HCT116 (cell line): ENCODE measurements at regions not wholly inside any gene's neighbourhood (a gene's known extent, or its start where the extent isn't known, plus 50 kb on each side); places are given as distances from the start of the nearest gene placed in this dataset.
"Not testable (repeated sequence)": the region's sequence is repeated elsewhere in the genome, so short reads cannot be mapped to it uniquely, and the experiment has no call there.

Source experiments
- ATAC-seq: fragments of 200-7000 bp; cut with Tn5 transposase; 2 replicates; pipeline ENCODE4 v1.9.1; 2020; ENCODE audit warnings: mild to moderate bottlenecking, moderate library complexity
- BruUV-seq: library from RNA; stranded (reverse); fragments of 400-500 nt; replicated peaks from 2 replicates; lab custom pipeline; 2021; lab: Mats Ljungman, UMichigan
- CTCF ChIA-PET: fragments of 300-600 bp; sonication (Branson Sonifier 250); formaldehyde crosslinking; loops from one replicate; lab custom pipeline; 2021; ENCODE audit warnings: antibody characterized with exemption; lab: Charles Lee
- POLR2A ChIA-PET: fragments of 300-600, 350-600 bp; sonication (Branson Sonifier 250); formaldehyde crosslinking; loops from one replicate; lab custom pipeline; 2021; ENCODE audit warnings: antibody characterized with exemption; lab: Charles Lee
- RAD21 ChIA-PET, 2 experiments: fragments of 300-600 bp; sonication (Branson Sonifier 250); formaldehyde crosslinking; loops; one replicate each; lab custom pipeline; 2023; ENCODE audit warnings: low total read pairs in 2 of 2; ENCODE audit not compliant: uncharacterized antibody in 2 of 2, unreplicated experiment in 2 of 2, low non-redundant PET in 1 of 2; lab: Charles Lee
- DNase-seq: peaks from one replicate; pipeline ENCODE4 v3.0.0-alpha.2; 2010; ENCODE audit warnings: low read depth, low spot score
- H2AFZ ChIP-seq: fragments of 200-600 bp; shearing (Covaris generic), sonication (generic); 2 replicates; pipeline ENCODE4 v1.6.1; 2017; ENCODE audit warnings: low read depth, mixed run types, mixed read lengths, antibody characterized with exemption, low read length; ENCODE audit not compliant: poor library complexity, severe bottlenecking
- H3K27ac ChIP-seq: 2 replicates; pipeline ENCODE4 v1.5.1; 2012; ENCODE audit warnings: low read depth, low read length
- H3K27me3 ChIP-seq: fragments of 200-600 bp; sonication (generic); 2 replicates; pipeline ENCODE4 v1.6.1; 2016; ENCODE audit warnings: mixed run types, low read length, mixed read lengths; ENCODE audit not compliant: insufficient read depth
- H3K36me3 ChIP-seq, 2 experiments: fragments of 200-500 bp in 1 of 2; fragments of 200-600 bp in 1 of 2; sonication (Bioruptor generic) in 1 of 2; sonication (generic) in 1 of 2; 2 replicates each; pipeline versions ENCODE4 v1.5.1 to v1.6.1; 2014 to 2016; ENCODE audit warnings: low read length in 2 of 2, inconsistent platforms in 1 of 2, mixed read lengths in 1 of 2, mixed run types in 1 of 2; ENCODE audit not compliant: insufficient read depth in 2 of 2, control insufficient read depth in 1 of 2
- H3K4me1 ChIP-seq, 2 experiments: fragments of 200-600 bp in 1 of 2; sonication (generic) in 1 of 2; 2 replicates each; pipeline versions ENCODE4 v1.5.1 to v1.6.1; 2012 to 2017; ENCODE audit warnings: low read length in 2 of 2, inconsistent platforms in 1 of 2, mild to moderate bottlenecking in 1 of 2, mixed read lengths in 1 of 2, mixed run types in 1 of 2, moderate library complexity in 1 of 2; ENCODE audit not compliant: insufficient read depth in 2 of 2, control insufficient read depth in 1 of 2
- H3K4me2 ChIP-seq: fragments of 200-600 bp; sonication (generic); 2 replicates; pipeline ENCODE4 v1.6.1; 2017; ENCODE audit warnings: mixed run types, low read length, mixed read lengths
- H3K4me3 ChIP-seq, 2 experiments: fragments of 200-600 bp in 1 of 2; sonication (generic) in 1 of 2; replicated peaks in 1 of 2; 2 replicates each; pipeline ENCODE4 v1.5.1; 2011 to 2016; ENCODE audit warnings: low read length in 2 of 2, control low read depth in 1 of 2, low read depth in 1 of 2, mild to moderate bottlenecking in 1 of 2, mixed read lengths in 1 of 2, mixed run types in 1 of 2
- H3K79me2 ChIP-seq: fragments of 200-600 bp; sonication (generic); 2 replicates; pipeline ENCODE4 v1.6.1; 2017; ENCODE audit warnings: mild to moderate bottlenecking, mixed run types, low read length, moderate library complexity, mixed read lengths; ENCODE audit not compliant: insufficient read depth
- H3K9ac ChIP-seq: fragments of 200-600 bp; sonication (generic); 2 replicates; pipeline ENCODE4 v1.6.1; 2016; ENCODE audit warnings: low read length, mixed read lengths
- H3K9me2 ChIP-seq: fragments of 200-600 bp; sonication (generic), shearing (Covaris generic); 2 replicates; pipeline ENCODE4 v1.6.1; 2017; ENCODE audit warnings: mixed run types, mild to moderate bottlenecking, moderate library complexity; ENCODE audit not compliant: insufficient read depth
- H3K9me3 ChIP-seq, 2 experiments: fragments of 200-500 bp in 1 of 2; fragments of 200-600 bp in 1 of 2; sonication (Bioruptor generic) in 1 of 2; sonication (generic) in 1 of 2; 2 replicates each; pipeline ENCODE4 v1.6.1; 2014 to 2017; ENCODE audit warnings: low read length in 2 of 2, mixed read lengths in 2 of 2, inconsistent platforms in 1 of 2, low read depth in 1 of 2, mild to moderate bottlenecking in 1 of 2, mixed run types in 1 of 2, moderate library complexity in 1 of 2; ENCODE audit not compliant: control insufficient read depth in 1 of 2, insufficient read depth in 1 of 2
- H4K20me1 ChIP-seq: fragments of 200-600 bp; sonication (generic), shearing (Covaris generic); 2 replicates; pipeline ENCODE4 v1.6.1; 2017; ENCODE audit warnings: mixed run types, mild to moderate bottlenecking, moderate library complexity; ENCODE audit not compliant: insufficient read depth
- intact Hi-C: fragments of 100-400 bp; cut with micrococcal nuclease; formaldehyde crosslinking; loops from 2 replicates; pipeline ENCODE4 v1.10.0; 2022

DNA sequence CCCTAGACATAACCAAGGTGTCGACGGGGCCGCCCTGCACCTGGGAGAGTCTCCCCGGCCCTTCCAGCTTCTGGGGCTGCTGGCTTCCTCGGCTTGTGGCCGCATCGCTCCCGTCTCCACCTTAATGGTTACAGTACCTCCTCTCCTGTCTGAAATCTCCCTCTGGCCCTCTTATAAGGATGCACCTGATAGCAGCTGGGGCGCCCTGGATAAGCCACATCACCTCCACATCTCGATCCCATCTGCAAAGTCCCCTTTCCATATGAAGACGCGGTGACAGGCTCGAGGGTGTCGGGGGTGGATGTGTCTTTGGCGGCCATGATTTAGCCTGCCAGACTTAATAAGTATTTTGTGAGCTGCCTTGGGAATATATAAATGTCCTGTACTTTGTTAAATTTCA, 169.0 kb downstream of the NPIPB11 start:
- H3K9ac ChIP-seq, H3K4me2 ChIP-seq, H3K36me3 ChIP-seq, ATAC-seq, H3K27ac ChIP-seq, H3K9me2 ChIP-seq, H3K27me3 ChIP-seq, DNase-seq, H3K4me3 ChIP-seq, CTCF ChIA-PET, BruUV-seq, H4K20me1 ChIP-seq, H3K9me3 ChIP-seq, POLR2A ChIA-PET, H3K79me2 ChIP-seq, RAD21 ChIA-PET, intact Hi-C loops, H3K4me1 ChIP-seq, H2AFZ ChIP-seq: not testable (repeated sequence)

DNA sequence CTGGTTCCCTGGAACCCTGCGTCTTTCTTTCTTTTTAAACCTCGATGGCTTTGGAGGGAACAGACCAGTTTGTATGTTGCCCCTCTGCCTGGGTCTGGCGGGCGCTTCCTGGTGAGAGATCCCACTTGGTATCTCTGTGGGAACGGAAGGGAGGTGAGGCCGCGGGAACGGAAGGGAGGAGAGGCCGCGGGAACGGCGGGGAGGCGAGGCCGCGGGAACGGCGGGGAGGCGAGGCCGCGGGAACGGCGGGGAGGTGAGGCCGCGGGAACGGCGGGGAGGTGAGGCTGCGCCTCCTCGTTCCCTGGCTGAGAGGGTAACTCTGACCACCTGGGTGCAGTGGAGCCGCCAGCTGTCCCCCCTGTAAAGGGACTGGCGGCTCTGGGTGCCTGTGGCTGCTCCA, 169.5 kb downstream of the NPIPB11 start:
- intact Hi-C loops, ATAC-seq, H3K9me3 ChIP-seq, H3K4me1 ChIP-seq, H3K9me2 ChIP-seq, POLR2A ChIA-PET, H3K4me2 ChIP-seq, DNase-seq, H3K9ac ChIP-seq, H4K20me1 ChIP-seq, H3K79me2 ChIP-seq, H3K4me3 ChIP-seq, H3K27ac ChIP-seq, H2AFZ ChIP-seq, H3K27me3 ChIP-seq, RAD21 ChIA-PET, H3K36me3 ChIP-seq, CTCF ChIA-PET, BruUV-seq: not testable (repeated sequence)

DNA sequence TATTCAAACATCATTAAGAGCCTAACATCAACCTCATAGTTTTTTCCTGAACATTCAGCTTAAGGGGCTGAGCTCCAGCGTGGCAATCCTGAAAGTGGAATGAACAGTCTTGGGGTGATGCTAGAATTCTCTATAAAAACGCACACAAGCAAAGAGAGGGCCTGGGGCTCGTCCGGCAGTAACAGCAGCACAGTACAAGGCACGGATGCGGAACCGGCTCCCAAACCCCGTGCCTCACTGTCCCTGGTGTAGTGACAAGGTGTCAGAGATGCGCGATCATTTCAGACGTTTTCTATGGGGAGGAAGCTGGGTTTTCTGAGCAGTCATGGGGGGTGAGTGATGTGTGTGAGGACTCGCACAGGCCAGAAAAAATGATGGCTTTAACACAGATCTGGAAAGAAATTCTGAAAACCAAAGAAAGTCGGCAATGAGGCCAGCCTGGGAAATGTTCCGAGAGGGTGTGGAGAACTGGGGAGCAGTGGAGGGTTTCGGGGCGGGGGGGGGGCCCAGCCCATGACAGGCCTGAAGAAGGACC, 170.6 kb downstream of the NPIPB11 start:
- H3K4me2 ChIP-seq, H3K4me1 ChIP-seq, H3K36me3 ChIP-seq, H3K27me3 ChIP-seq, H2AFZ ChIP-seq, POLR2A ChIA-PET, H3K79me2 ChIP-seq, DNase-seq, RAD21 ChIA-PET, BruUV-seq, H3K9me3 ChIP-seq, intact Hi-C loops, H3K4me3 ChIP-seq, ATAC-seq, H3K9me2 ChIP-seq, H4K20me1 ChIP-seq, CTCF ChIA-PET, H3K27ac ChIP-seq, H3K9ac ChIP-seq: not testable (repeated sequence)

DNA sequence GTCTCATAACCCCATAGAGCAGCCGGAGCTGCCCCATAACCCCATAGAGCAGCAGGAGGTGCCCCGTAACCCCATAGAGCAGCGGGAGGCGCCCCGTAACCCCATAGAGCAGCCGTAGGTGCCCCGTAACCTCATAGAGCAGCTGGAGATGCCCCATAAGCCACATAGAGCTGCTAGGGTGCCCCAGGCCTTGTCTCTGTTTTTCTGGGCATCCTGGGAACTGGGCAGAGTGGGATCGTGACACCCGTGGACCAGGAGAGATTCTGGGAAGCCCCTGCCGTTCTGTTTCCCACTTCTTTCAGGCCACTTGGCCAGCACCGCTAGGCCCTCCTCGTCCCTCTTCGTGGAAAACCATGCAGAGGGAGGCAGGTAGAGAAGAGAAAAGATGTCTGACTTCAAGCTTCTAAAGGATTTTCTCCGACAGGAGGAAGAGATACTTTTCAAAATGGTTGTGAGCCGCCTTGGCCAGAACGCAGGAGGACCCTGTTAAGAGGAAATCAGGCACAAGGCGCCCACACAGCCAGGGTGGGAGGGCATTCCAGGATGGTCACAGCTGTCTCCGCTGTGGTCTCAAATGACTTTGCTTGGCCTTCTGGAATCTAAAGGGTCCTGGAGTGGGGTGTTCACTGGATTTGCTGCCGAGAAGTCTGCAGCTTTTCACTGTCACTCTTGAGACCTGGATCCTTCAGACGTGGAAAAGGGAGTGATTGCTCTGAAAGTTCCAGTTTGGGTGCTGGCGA, 171.8 kb downstream of the NPIPB11 start:
- RAD21 ChIA-PET, CTCF ChIA-PET, H4K20me1 ChIP-seq, H3K9me3 ChIP-seq, DNase-seq, H3K4me3 ChIP-seq, H3K27me3 ChIP-seq, H3K4me1 ChIP-seq, ATAC-seq, H3K4me2 ChIP-seq, POLR2A ChIA-PET, intact Hi-C loops, H3K9me2 ChIP-seq, H2AFZ ChIP-seq, H3K27ac ChIP-seq, H3K79me2 ChIP-seq, BruUV-seq, H3K36me3 ChIP-seq, H3K9ac ChIP-seq: not testable (repeated sequence)
